Prostate gland (tissue), 1 donor: ENCODE measurements at regions not wholly inside any gene's neighbourhood (a gene's known extent, or its start where the extent isn't known, plus 50 kb on each side); places are given as distances from the start of the nearest gene placed in this dataset.

Experiments
- POLR2A ChIP-seq: fragments of 450-650 bp; IDR thresholded peaks from one replicate; pipeline ENCODE4 v1.6.1; 2016; ENCODE audit warnings: antibody characterized with exemption, mild to moderate bottlenecking
- POLR2AphosphoS5 ChIP-seq: sonication (generic); formaldehyde crosslinking; IDR thresholded peaks from one replicate; pipeline ENCODE4 v1.6.1; 2017; ENCODE audit warnings: antibody characterized with exemption

- no peak for TF ChIP-seq POLR2A
- no peak for TF ChIP-seq POLR2AphosphoS5
These were observed 528.7 kb upstream of the PLXNA2 start for GRCh38 chr1:208772891-208773290.
